GM23248 (cell line): ENCODE measurements at regions not wholly inside any gene's neighbourhood (a gene's known extent, or its start where the extent isn't known, plus 50 kb on each side); places are given as distances from the start of the nearest gene placed in this dataset.

Experiments used
- EZH2 ChIP-seq: fragments of 200-600 bp; sonication (generic); IDR thresholded peaks from 2 replicates; pipeline ENCODE4 v1.6.1; 2018; ENCODE audit warnings: antibody characterized with exemption, mild to moderate bottlenecking; ENCODE audit not compliant: insufficient read depth, poor library complexity, severe bottlenecking
- EZH2phosphoT487 ChIP-seq: fragments of 200-600 bp; sonication (generic); IDR thresholded peaks from 2 replicates; pipeline ENCODE4 v1.6.1; 2018; ENCODE audit warnings: antibody characterized with exemption, moderate library complexity, mild to moderate bottlenecking, low read depth; ENCODE audit not compliant: insufficient read depth

DNA sequence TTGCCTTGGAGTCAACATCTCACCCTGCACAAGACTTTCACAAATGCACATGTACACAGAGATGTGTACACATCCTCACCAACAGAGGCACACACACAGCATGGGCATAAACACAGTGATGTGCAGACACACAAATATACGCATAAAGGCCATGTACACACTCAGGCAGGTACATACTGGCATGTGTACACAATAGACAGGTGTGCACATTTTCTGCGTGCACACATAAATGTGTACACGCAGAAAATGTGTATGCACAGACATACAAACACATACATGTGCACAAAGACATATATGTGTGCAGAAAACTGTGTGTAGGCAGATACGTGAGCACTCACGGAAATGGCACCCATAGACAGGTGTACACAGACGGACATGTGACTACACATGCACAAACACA lies 85.3 kb upstream of the ZBTB40 start:
- TF ChIP-seq EZH2 (no peak), EZH2phosphoT487 (no peak)
